ENCODE measurements at regions not wholly inside any gene's neighbourhood (a gene's known extent, or its start where the extent isn't known, plus 50 kb on each side); places are given as distances from the start of the nearest gene placed in this dataset.

- no peaks in the 10 kb centered on the region for H3K27me3 ChIP-seq
- no peak for ATAC-seq
- no peak overlapping the region for H3K27ac ChIP-seq
- TF ChIP-seq CTCF (IDR thresholded peaks at IDR 0.05) (no peak), POLR2A (IDR thresholded peaks at IDR 0.05) (no peak)
- WGBS, 4 donors = 82 to 87% (median 85%) methylated on average over 3 of the region's 3 CpGs
- peaks cover 0 to 18% (median 2%) of the 10 kb centered on the region in 12 donors for H3K9me3 ChIP-seq
- no peak overlapping the region for H3K4me3 ChIP-seq
- intact Hi-C loops (cut with DNase I) = no loop called here
- H3K36me3 ChIP-seq = no peaks in the 10 kb centered on the region
- no peak for DNase-seq
- no peaks in the 10 kb centered on the region for H3K4me1 ChIP-seq
Observed at GRCh38 chr6:48403587-48403986, 292.6 kb upstream of the PTCHD4 start.

- Histone ChIP-seq H3K4me3 (no peak overlapping the region), H3K27me3 (no peaks in the 10 kb centered on the region), H3K27ac (no peak overlapping the region), H3K9me3 (peaks cover 0 to 18% (median 2%) of the 10 kb centered on the region in 12 donors), H3K36me3 (no peaks in the 10 kb centered on the region), H3K4me1 (no peaks in the 10 kb centered on the region)
- ATAC-seq (no peak), DNase-seq (no peak)
- no peak for TF ChIP-seq CTCF (IDR thresholded peaks at IDR 0.05)
- TF ChIP-seq POLR2A (IDR thresholded peaks at IDR 0.05) = no peak
- intact Hi-C loops (cut with DNase I) = no loop called here
- 29 to 45% (median 34%) methylated on average over 3 of the region's 3 CpGs for WGBS, 4 donors
Observed at GRCh38 chr6:48401016-48401415, 290.0 kb upstream of the PTCHD4 start.

- intact Hi-C loops (cut with DNase I) = no loop called here
- DNase-seq = no peak
- no peaks in the 10 kb centered on the region for H3K27me3 ChIP-seq
Observed at GRCh38 chr6:48397887-48398286, 286.9 kb upstream of the PTCHD4 start.

More at GRCh38 chr6:48397887-48398286, 286.9 kb upstream of the PTCHD4 start:
- no peak for ATAC-seq
- Histone ChIP-seq H3K27ac (no peak overlapping the region), H3K4me1 (no peaks in the 10 kb centered on the region), H3K36me3 (no peaks in the 10 kb centered on the region), H3K4me3 (no peak overlapping the region), H3K9me3 (peaks cover 0 to 6% (median 0%) of the 10 kb centered on the region in 12 donors)
- no peak for TF ChIP-seq CTCF (IDR thresholded peaks at IDR 0.05)
- no peak for TF ChIP-seq POLR2A (IDR thresholded peaks at IDR 0.05)
